ENCODE measurements at regions not wholly inside any gene's neighbourhood (a gene's known extent, or its start where the extent isn't known, plus 50 kb on each side); places are given as distances from the start of the nearest gene placed in this dataset.

DNA sequence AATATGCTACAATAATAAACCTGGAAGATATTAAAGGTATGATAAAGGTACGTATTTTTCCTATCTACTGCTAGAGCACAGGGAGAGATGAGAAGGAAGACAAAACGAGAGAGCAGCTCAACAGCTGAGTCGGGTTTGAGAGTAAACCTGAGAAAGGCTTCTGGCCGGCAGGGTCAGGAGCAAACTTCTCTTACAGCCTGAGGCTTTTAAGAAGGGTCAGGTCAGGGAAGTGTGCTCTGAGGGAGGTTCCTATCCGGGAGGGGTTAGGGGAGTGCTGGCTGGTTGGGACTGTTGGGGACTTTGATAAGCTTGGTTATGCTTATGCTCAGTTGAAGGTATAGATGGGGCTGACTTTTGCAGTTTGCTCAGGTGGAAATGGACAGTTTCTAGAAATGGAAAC is 77.7 kb upstream of the PRR20A start:
- TF ChIP-seq POLR2A (IDR thresholded peaks at IDR 0.05; ENCODE audit: low read depth, low read length) (no peak), TAF1 (IDR thresholded peaks at IDR 0.05; ENCODE audit: low read depth, low read length) (no peak), POLR2AphosphoS5 (IDR thresholded peaks at IDR 0.05; ENCODE audit: low read depth, low read length) (no peak)
